GM18507 (cell line): ENCODE measurements at regions not wholly inside any gene's neighbourhood (a gene's known extent, or its start where the extent isn't known, plus 50 kb on each side); places are given as distances from the start of the nearest gene placed in this dataset.
"Not testable (repeated sequence)": the region's sequence is repeated elsewhere in the genome, so short reads cannot be mapped to it uniquely, and the experiment has no call there.

ENCODE experiments used
- DNase-seq: peaks from one replicate; pipeline ENCODE4 v3.0.0; 2011; ENCODE audit warnings: low read depth; ENCODE audit not compliant: insufficient read length; ENCODE audit errors: extremely low spot score
- FAIRE-seq: peaks from 2 replicates; lab custom pipeline; 2011; peaks lifted over from hg19 to GRCh38; lab: Jason Lieb, UNC

- FAIRE-seq = no peak
- DNase-seq = no peak
Measured at GRCh38 chr2:2495606-2496005, 164.5 kb upstream of the MYT1L start.

GRCh38 chr2:2493496-2493895 lies 162.4 kb upstream of the MYT1L start:
- no peak for FAIRE-seq
- DNase-seq = no peak

- FAIRE-seq (no peak), DNase-seq (no peak)
Measured at GRCh38 chr2:2492800-2493199, 161.7 kb upstream of the MYT1L start.

- FAIRE-seq = no peak
- no peak for DNase-seq
Measured at GRCh38 chr2:2491964-2492363, 160.9 kb upstream of the MYT1L start.

GRCh38 chr2:2484301-2484700 lies 153.2 kb upstream of the MYT1L start:
- no peak for FAIRE-seq
- DNase-seq = no peak

GRCh38 chr2:2482851-2483250 lies 151.8 kb upstream of the MYT1L start:
- FAIRE-seq (no peak), DNase-seq (no peak)

- DNase-seq (no peak), FAIRE-seq (no peak)
Measured at GRCh38 chr2:2472881-2473280, 141.8 kb upstream of the MYT1L start.

GRCh38 chr2:2472044-2472443 lies 141.0 kb upstream of the MYT1L start:
- DNase-seq (no peak), FAIRE-seq (no peak)

GRCh38 chr2:2466534-2466933 lies 135.5 kb upstream of the MYT1L start:
- FAIRE-seq (no peak), DNase-seq (no peak)

- FAIRE-seq = no peak
- no peak for DNase-seq
Measured at GRCh38 chr2:2464643-2465042, 133.6 kb upstream of the MYT1L start.

- DNase-seq = no peak
- FAIRE-seq = no peak
Measured at GRCh38 chr2:2464094-2464493, 133.0 kb upstream of the MYT1L start.

- no peak for DNase-seq
- no peak for FAIRE-seq
Measured at GRCh38 chr2:2456721-2457120, 125.6 kb upstream of the MYT1L start.

GRCh38 chr2:2455151-2455550 lies 124.1 kb upstream of the MYT1L start:
- DNase-seq (no peak), FAIRE-seq (no peak)

- DNase-seq = no peak
- FAIRE-seq = no peak
Measured at GRCh38 chr2:2452961-2453360, 121.9 kb upstream of the MYT1L start.

GRCh38 chr2:2451275-2451674 lies 120.2 kb upstream of the MYT1L start:
- not testable (repeated sequence) for FAIRE-seq

GRCh38 chr2:2448178-2448577 lies 117.1 kb upstream of the MYT1L start:
- DNase-seq (no peak), FAIRE-seq (no peak)

More at GRCh38 chr2:2451275-2451674, 120.2 kb upstream of the MYT1L start:
- DNase-seq = not testable (repeated sequence)

- DNase-seq = no peak
- FAIRE-seq = no peak
Measured at GRCh38 chr2:2422621-2423020, 91.5 kb upstream of the MYT1L start.

GRCh38 chr2:2413525-2413924 lies 82.5 kb upstream of the MYT1L start:
- FAIRE-seq = no peak

GRCh38 chr2:2410987-2411386 lies 79.9 kb upstream of the MYT1L start:
- DNase-seq (no peak), FAIRE-seq (no peak)

More at GRCh38 chr2:2413525-2413924, 82.5 kb upstream of the MYT1L start:
- no peak for DNase-seq

GRCh38 chr2:2409481-2409880 lies 78.4 kb upstream of the MYT1L start:
- DNase-seq (no peak), FAIRE-seq (no peak)

GRCh38 chr2:2405780-2406179 lies 74.7 kb upstream of the MYT1L start:
- DNase-seq (no peak), FAIRE-seq (no peak)

- FAIRE-seq = no peak
Measured at GRCh38 chr2:2400286-2401038, 69.4 kb upstream of the MYT1L start.

More at GRCh38 chr2:2400286-2401038, 69.4 kb upstream of the MYT1L start:
- DNase-seq = no peak
